ENCODE measurements at regions not wholly inside any gene's neighbourhood (a gene's known extent, or its start where the extent isn't known, plus 50 kb on each side); places are given as distances from the start of the nearest gene placed in this dataset.
"Not testable (repeated sequence)": the region's sequence is repeated elsewhere in the genome, so short reads cannot be mapped to it uniquely, and the experiment has no call there.

DNA sequence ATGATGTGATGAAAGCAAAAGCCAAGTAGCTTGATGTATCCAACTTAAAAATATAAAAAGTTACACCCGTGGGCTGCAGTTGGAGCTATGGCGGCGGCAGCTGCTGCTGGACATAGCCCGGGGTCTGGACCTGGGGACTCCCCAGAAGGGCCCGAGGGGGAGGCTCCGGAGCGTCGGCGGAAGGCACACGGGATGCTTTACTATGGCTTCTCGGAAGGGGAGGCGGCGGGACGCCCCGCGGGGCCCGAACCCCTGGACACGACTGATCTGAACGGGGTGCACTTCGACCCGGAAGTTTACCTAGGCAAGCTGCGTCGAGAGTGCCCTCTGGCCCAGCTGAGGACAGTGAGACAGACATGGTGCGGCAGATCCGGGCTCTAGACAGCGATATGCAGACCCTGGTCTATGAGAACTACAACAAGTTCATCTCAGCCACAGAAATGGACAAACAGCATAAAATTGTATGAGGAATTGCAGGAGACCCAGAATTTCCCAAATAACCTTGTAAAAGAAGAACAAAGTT lies 109.5 kb upstream of the EEF2KMT start:
- intact Hi-C loops (cut with micrococcal nuclease) = no loop called here
- TF ChIP-seq, protein P1, sequence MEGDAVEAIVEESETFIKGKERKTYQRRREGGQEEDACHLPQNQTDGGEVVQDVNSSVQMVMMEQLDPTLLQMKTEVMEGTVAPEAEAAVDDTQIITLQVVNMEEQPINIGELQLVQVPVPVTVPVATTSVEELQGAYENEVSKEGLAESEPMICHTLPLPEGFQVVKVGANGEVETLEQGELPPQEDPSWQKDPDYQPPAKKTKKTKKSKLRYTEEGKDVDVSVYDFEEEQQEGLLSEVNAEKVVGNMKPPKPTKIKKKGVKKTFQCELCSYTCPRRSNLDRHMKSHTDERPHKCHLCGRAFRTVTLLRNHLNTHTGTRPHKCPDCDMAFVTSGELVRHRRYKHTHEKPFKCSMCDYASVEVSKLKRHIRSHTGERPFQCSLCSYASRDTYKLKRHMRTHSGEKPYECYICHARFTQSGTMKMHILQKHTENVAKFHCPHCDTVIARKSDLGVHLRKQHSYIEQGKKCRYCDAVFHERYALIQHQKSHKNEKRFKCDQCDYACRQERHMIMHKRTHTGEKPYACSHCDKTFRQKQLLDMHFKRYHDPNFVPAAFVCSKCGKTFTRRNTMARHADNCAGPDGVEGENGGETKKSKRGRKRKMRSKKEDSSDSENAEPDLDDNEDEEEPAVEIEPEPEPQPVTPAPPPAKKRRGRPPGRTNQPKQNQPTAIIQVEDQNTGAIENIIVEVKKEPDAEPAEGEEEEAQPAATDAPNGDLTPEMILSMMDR (IDR thresholded peaks at IDR 0.05) = no peak
- Mint-ChIP-seq H3K4me3 (no peak overlapping the region), H3K4me1 (ENCODE audit: low read depth) (no peaks in the 10 kb centered on the region), H3K27me3 (peaks cover 5% of the 10 kb centered on the region), H3K36me3 (ENCODE audit: low read depth) (no peaks in the 10 kb centered on the region), H3K9me3 (no peaks in the 10 kb centered on the region), H3K27ac (no peak overlapping the region)
- DNase-seq (no peak), ATAC-seq (no peak)
- CTCF ChIA-PET = no interaction called here
- POLR2A ChIA-PET = no interaction called here

DNA sequence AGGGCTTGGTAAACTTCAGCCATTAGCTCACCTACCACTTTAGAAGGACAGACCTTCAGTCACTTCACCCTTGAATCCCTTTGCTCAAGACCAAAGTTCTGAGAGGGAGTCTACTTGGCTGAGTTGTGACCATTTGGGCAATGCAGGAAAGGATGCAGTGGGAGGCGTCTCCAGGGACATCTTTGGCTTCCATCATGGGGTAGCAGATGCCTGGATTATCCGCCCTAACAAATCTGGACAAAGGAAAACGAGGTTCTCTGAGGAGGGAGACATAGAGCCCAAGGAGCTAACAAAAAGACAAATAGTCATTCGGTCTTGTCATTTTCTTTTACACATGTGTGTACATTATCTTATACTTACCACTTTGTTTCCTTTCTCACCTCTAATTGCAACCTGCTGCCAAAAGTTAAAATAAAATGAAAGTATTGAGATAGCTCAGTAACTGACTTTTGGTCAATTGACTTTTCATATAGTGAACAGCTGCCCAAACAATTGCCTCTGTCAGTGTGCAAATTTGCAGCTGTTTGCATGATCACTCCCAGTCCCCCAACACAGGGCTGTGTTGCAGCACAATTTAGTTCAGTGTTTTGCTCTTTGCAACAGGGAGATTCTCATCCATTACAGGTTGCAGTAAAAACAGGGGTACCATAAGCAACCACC lies 108.9 kb upstream of the EEF2KMT start:
- Mint-ChIP-seq H3K27me3 (peaks cover 2% of the 10 kb centered on the region), H3K4me3 (no peak overlapping the region), H3K36me3 (ENCODE audit: low read depth) (no peaks in the 10 kb centered on the region), H3K27ac (no peak overlapping the region), H3K9me3 (no peaks in the 10 kb centered on the region), H3K4me1 (ENCODE audit: low read depth) (no peaks in the 10 kb centered on the region)
- ATAC-seq (no peak), DNase-seq (no peak)
- ChIA-PET CTCF (no interaction called here), POLR2A (no interaction called here)
- intact Hi-C loops (cut with micrococcal nuclease) = no loop called here
- TF ChIP-seq, protein P1 (IDR thresholded peaks at IDR 0.05) = no peak

DNA sequence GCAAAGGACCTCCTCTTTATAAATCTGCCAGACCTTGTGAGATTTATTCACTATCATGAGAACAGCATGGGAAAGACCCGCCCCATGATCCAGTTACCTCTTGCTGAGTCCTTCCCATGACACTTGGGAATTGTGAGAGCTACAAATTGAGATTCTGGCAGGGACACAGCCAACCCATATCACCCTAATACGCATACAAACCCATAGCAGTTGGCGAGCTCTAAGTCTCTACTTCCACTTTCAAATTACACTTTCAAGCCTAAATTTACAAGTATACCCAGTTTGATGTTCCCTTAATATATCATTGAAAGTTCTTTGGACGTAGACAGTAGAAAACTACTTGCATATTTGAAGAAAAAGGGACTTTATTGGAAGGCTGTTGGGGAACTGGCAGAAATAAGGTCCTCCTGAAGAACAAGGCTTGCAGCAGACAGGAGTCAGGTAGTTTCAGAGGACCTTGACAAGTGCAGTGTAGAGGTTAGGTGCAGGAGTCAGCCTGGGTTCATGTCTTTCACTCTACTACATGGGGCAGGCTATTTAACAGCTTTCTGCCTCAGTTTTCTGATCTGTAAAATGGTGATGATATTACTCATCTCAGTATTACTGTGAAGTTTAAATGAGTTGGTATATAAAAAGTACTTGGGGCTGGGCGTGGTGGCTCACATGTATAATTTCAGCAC lies 107.9 kb upstream of the EEF2KMT start:
- H3K27ac Mint-ChIP-seq = no peak overlapping the region
- H3K36me3 Mint-ChIP-seq (ENCODE audit: low read depth) = no peaks in the 10 kb centered on the region
- H3K4me1 Mint-ChIP-seq (ENCODE audit: low read depth) = no peaks in the 10 kb centered on the region
- ChIA-PET POLR2A (no interaction called here), CTCF (no interaction called here)
- peaks cover 1% of the 10 kb centered on the region for H3K27me3 Mint-ChIP-seq
- intact Hi-C loops (cut with micrococcal nuclease) = no loop called here
- H3K9me3 Mint-ChIP-seq = no peaks in the 10 kb centered on the region
- ATAC-seq (no peak), DNase-seq (no peak)
- TF ChIP-seq, protein P1 (IDR thresholded peaks at IDR 0.05) = no peak
- no peak overlapping the region for H3K4me3 Mint-ChIP-seq

DNA sequence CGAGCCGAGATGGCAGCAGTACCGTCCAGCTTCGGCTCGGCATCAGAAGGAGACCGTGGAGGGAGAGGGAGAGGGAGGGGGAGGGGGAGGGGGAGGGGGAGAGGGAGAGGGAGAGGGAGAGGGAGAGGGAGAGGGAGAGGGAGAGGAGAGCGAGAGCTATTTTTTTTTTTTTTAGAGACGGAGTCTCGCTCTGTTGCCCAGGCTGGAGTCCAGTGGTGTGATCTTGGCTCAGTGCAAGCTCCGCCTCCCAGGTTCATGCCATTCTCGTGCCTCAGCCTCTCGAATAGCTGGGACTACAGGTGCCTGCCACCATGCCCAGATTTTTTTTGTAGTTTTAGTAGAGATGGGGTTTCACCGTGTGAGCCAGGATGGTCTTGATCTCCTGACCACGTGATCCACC lies 106.1 kb upstream of the EEF2KMT start:
- H3K9me3 Mint-ChIP-seq; intact Hi-C loops (cut with micrococcal nuclease); CTCF ChIA-PET; H3K36me3 Mint-ChIP-seq (ENCODE audit: low read depth); H3K27me3 Mint-ChIP-seq; ATAC-seq; H3K4me3 Mint-ChIP-seq; H3K4me1 Mint-ChIP-seq (ENCODE audit: low read depth); POLR2A ChIA-PET; DNase-seq; H3K27ac Mint-ChIP-seq: not testable (repeated sequence)

DNA sequence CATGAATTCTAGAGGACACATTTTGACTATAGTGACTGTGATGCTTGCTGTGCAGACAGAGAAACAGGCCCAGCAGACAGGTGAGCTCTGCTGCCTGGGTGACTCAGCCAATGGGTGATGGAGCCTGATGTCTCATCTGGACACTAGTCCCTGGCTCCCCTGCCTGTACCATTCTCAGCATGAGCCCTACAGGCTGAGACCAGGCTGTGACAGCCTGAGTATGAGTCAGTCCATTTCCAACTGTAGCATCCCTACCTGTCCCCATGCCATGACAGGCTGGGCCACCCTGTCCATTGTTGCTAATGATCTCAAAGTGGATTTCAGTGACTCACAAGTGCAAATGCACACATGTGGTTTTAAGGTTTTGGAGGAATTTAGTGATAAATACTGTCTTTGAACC lies 102.5 kb upstream of the EEF2KMT start:
- no peak for DNase-seq
- ChIA-PET POLR2A (no interaction called here), CTCF (no interaction called here)
- no peak overlapping the region for H3K4me3 Mint-ChIP-seq
- H3K27me3 Mint-ChIP-seq = no peaks in the 10 kb centered on the region
- ATAC-seq = no peak
- H3K27ac Mint-ChIP-seq = no peak overlapping the region
- H3K36me3 Mint-ChIP-seq (ENCODE audit: low read depth) = no peaks in the 10 kb centered on the region
- intact Hi-C loops (cut with micrococcal nuclease) = no loop called here
- no peaks in the 10 kb centered on the region for H3K9me3 Mint-ChIP-seq
- TF ChIP-seq, protein P1 (IDR thresholded peaks at IDR 0.05) = no peak
- H3K4me1 Mint-ChIP-seq (ENCODE audit: low read depth) = no peaks in the 10 kb centered on the region

Data from activated CD8-positive, alpha-beta T cell treated with anti-CD3 and anti-CD28 coated beads for 36 hours (primary cell).